Liver (tissue), 8 donors: ENCODE measurements at regions not wholly inside any gene's neighbourhood (a gene's known extent, or its start where the extent isn't known, plus 50 kb on each side); places are given as distances from the start of the nearest gene placed in this dataset.

Experiments used
- DNase-seq: peaks from one replicate; pipeline ENCODE4 v3.0.0-alpha.2; 2017; ENCODE audit warnings: low spot score
- H3K27ac ChIP-seq, 2 donors: one replicate each; pipeline ENCODE4 v1.7.0; 2013; ENCODE audit warnings: inconsistent platforms in 2 of 2, low read length in 2 of 2, control low read depth in 1 of 2, low read depth in 1 of 2, mild to moderate bottlenecking in 1 of 2
- H3K27me3 ChIP-seq, 4 donors: one replicate each; pipeline versions ENCODE4 v1.6.1 to v1.7.0; 2013; ENCODE audit warnings: low read length in 3 of 4, inconsistent platforms in 1 of 4, mild to moderate bottlenecking in 1 of 4, moderate library complexity in 1 of 4; ENCODE audit not compliant: control insufficient read depth in 4 of 4, insufficient read depth in 4 of 4
- H3K36me3 ChIP-seq, 4 donors: one replicate each; pipeline versions ENCODE4 v1.6.1 to v1.7.0; 2013; ENCODE audit warnings: low read length in 3 of 4, mild to moderate bottlenecking in 3 of 4, low read depth in 1 of 4, moderate library complexity in 1 of 4; ENCODE audit not compliant: control insufficient read depth in 4 of 4, insufficient read depth in 3 of 4
- H3K4me1 ChIP-seq, 4 donors: one replicate each; pipeline versions ENCODE4 v1.6.1 to v1.7.0; 2013; ENCODE audit warnings: low read length in 3 of 4, mild to moderate bottlenecking in 3 of 4, moderate library complexity in 1 of 4; ENCODE audit not compliant: control insufficient read depth in 4 of 4, insufficient read depth in 4 of 4
- H3K4me3 ChIP-seq, 3 donors: one replicate each; pipeline versions ENCODE4 v1.6.1 to v1.7.0; 2013; ENCODE audit warnings: low read length in 3 of 3, control low read depth in 1 of 3, low read depth in 1 of 3, mild to moderate bottlenecking in 1 of 3
- H3K9ac ChIP-seq, 2 donors: one replicate each; pipeline ENCODE4 v1.7.0; 2013; ENCODE audit warnings: low read length in 2 of 2, mild to moderate bottlenecking in 2 of 2, moderate library complexity in 2 of 2, control low read depth in 1 of 2, low read depth in 1 of 2
- H3K9me3 ChIP-seq, 4 donors: one replicate each; pipeline versions ENCODE4 v1.6.1 to v1.7.0; 2013; ENCODE audit warnings: low read length in 3 of 4; ENCODE audit not compliant: control insufficient read depth in 4 of 4
- ATF3 ChIP-seq: IDR thresholded peaks from 2 replicates; pipeline ENCODE4 v1.6.1; 2016; ENCODE audit warnings: antibody characterized with exemption
- CTCF ChIP-seq: fragments of 150-350 bp; IDR thresholded peaks from 2 replicates; pipeline ENCODE4 v1.5.1; 2017; ENCODE audit warnings: improper control_type of control experiment, low read depth, low read length; ENCODE audit not compliant: missing input control
- EGR1 ChIP-seq, 2 donors: IDR thresholded peaks; 2 replicates each; pipeline ENCODE4 v1.6.1; 2016 to 2018; ENCODE audit warnings: antibody characterized with exemption in 2 of 2, low read depth in 2 of 2
- FOXA1 ChIP-seq: IDR thresholded peaks from 2 replicates; pipeline ENCODE4 v1.6.1; 2016; ENCODE audit warnings: antibody characterized with exemption
- FOXA2 ChIP-seq: IDR thresholded peaks from 2 replicates; pipeline ENCODE4 v1.6.1; 2016; ENCODE audit warnings: antibody characterized with exemption
- GABPA ChIP-seq, 2 donors: IDR thresholded peaks in 1 of 2; conservative IDR thresholded peaks in 1 of 2; 2 replicates each; pipeline ENCODE4 v1.6.1; 2016; ENCODE audit warnings: antibody characterized with exemption in 2 of 2, mild to moderate bottlenecking in 1 of 2, moderate library complexity in 1 of 2
- HNF4A ChIP-seq, 2 donors: conservative IDR thresholded peaks; 2 replicates each; pipeline ENCODE4 v1.6.1; 2016; ENCODE audit warnings: antibody characterized with exemption in 2 of 2, mild to moderate bottlenecking in 2 of 2
- HNF4G ChIP-seq: IDR thresholded peaks from 2 replicates; pipeline ENCODE4 v1.6.1; 2016; ENCODE audit warnings: antibody characterized with exemption
- JUND ChIP-seq, 2 donors: IDR thresholded peaks; 2 replicates each; pipeline ENCODE4 v1.6.1; 2016; ENCODE audit warnings: antibody characterized with exemption in 2 of 2
- NR2F2 ChIP-seq: IDR thresholded peaks from 2 replicates; pipeline ENCODE4 v1.6.1; 2016; ENCODE audit warnings: antibody characterized with exemption
- RAD21 ChIP-seq, 2 donors: IDR thresholded peaks; 2 replicates each; pipeline ENCODE4 v1.6.1; 2016; ENCODE audit warnings: antibody characterized with exemption in 2 of 2, mild to moderate bottlenecking in 2 of 2
- REST ChIP-seq: IDR thresholded peaks from 2 replicates; pipeline ENCODE4 v1.6.1; 2016; ENCODE audit warnings: antibody characterized with exemption, mild to moderate bottlenecking
- SP1 ChIP-seq: IDR thresholded peaks from 2 replicates; pipeline ENCODE4 v1.6.1; 2018; ENCODE audit warnings: antibody characterized with exemption, mild to moderate bottlenecking
- YY1 ChIP-seq: IDR thresholded peaks from 2 replicates; pipeline ENCODE4 v1.6.1; 2016; ENCODE audit warnings: antibody characterized with exemption, mild to moderate bottlenecking
- ZBTB33 ChIP-seq: IDR thresholded peaks from 2 replicates; pipeline ENCODE4 v1.6.1; 2016; ENCODE audit warnings: antibody characterized with exemption
- WGBS: extraction: QIAGEN DNeasy Blood & Tissue Kit; methylation state at CpG from one replicate; pipeline ENCODE4 v1.1.7; 2013; 5-methylcytosine and 5-hydroxymethylcytosine counted together
- donor health status: healthy.
- donor health status: healthy.
- donor health status: healthy.
- donor health status: healthy.
- donor health status: healthy.

GRCh38 chr11:127461241-127462064 is 460.9 kb upstream of the KIRREL3 start:
- H3K4me1 ChIP-seq, result no peaks in the 10 kb centered on the region
- no peak overlapping the region for H3K27ac ChIP-seq
- H3K4me3 ChIP-seq, result no peak overlapping the region
- no peaks in the 10 kb centered on the region for H3K36me3 ChIP-seq
- H3K9ac ChIP-seq, result no peak overlapping the region
- TF ChIP-seq NR2F2, result no peak
- TF ChIP-seq ATF3, result no peak
- no peaks in the 10 kb centered on the region for H3K9me3 ChIP-seq
- H3K27me3 ChIP-seq, result no peaks in the 10 kb centered on the region
- DNase-seq, result no peak
- WGBS, result 62% methylated on average over 6 of the region's 6 CpGs

- no peak overlapping the region for H3K27ac ChIP-seq
- no peaks in the 10 kb centered on the region for H3K4me1 ChIP-seq
- DNase-seq, result no peak
- H3K9ac ChIP-seq, result no peak overlapping the region
- H3K36me3 ChIP-seq, result no peaks in the 10 kb centered on the region
- WGBS, result 57% methylated on average over 2 of the region's 2 CpGs
- no peaks in the 10 kb centered on the region for H3K27me3 ChIP-seq
- no peak overlapping the region for H3K4me3 ChIP-seq
- H3K9me3 ChIP-seq, result no peaks in the 10 kb centered on the region
- TF ChIP-seq CTCF (no peak), GABPA (IDR thresholded peaks at IDR 0.05 in 1 of 2, conservative IDR thresholded peaks at IDR 0.05 in 1 of 2) (no peak)
Measured at GRCh38 chr11:127458561-127458960, 458.0 kb upstream of the KIRREL3 start.

- 42% methylated on average over 4 of the region's 4 CpGs for WGBS
- Histone ChIP-seq H3K27ac (no peak overlapping the region), H3K9ac (no peak overlapping the region), H3K36me3 (no peaks in the 10 kb centered on the region), H3K27me3 (no peaks in the 10 kb centered on the region), H3K4me3 (no peak overlapping the region), H3K4me1 (no peaks in the 10 kb centered on the region), H3K9me3 (no peaks in the 10 kb centered on the region)
- TF ChIP-seq RAD21 (IDR thresholded peaks at IDR 0.05), result no peak
- TF ChIP-seq FOXA2, result no peak
- DNase-seq, result no peak
Measured at GRCh38 chr11:127454856-127455255, 454.3 kb upstream of the KIRREL3 start.

GRCh38 chr11:127452533-127452932 is 452.0 kb upstream of the KIRREL3 start:
- Histone ChIP-seq H3K27ac (no peak overlapping the region), H3K4me3 (no peak overlapping the region), H3K9ac (no peak overlapping the region), H3K36me3 (no peaks in the 10 kb centered on the region), H3K27me3 (no peaks in the 10 kb centered on the region), H3K9me3 (no peaks in the 10 kb centered on the region), H3K4me1 (no peaks in the 10 kb centered on the region)
- WGBS, result 80% methylated on average over 5 of the region's 5 CpGs
- no peak for DNase-seq
- TF ChIP-seq ZBTB33, result no peak
- no peak for TF ChIP-seq REST
- TF ChIP-seq YY1, result no peak
- no peak for TF ChIP-seq FOXA1
- no peak for TF ChIP-seq HNF4G
- no peak for TF ChIP-seq JUND (IDR thresholded peaks at IDR 0.05)
- TF ChIP-seq HNF4A (conservative IDR thresholded peaks at IDR 0.05), result no peak
- TF ChIP-seq SP1, result no peak
- TF ChIP-seq NR2F2, result no peak
- TF ChIP-seq EGR1 (IDR thresholded peaks at IDR 0.05; ENCODE audit: low read depth in 2 of 2), result no peak
